NK-92 treated with Interleukin-12 subunit alpha and Interleukin-12 subunit beta, amount 100 ng/mL, for 24 hours (cell line): ENCODE measurements at regions not wholly inside any gene's neighbourhood (a gene's known extent, or its start where the extent isn't known, plus 50 kb on each side); places are given as distances from the start of the nearest gene placed in this dataset.

Experiments
- DNase-seq: peaks from one replicate; lab custom pipeline; 2025; lab: John Stamatoyannopoulos, UW

GRCh38 chr13:67664502-67664901 is 434.4 kb upstream of the PCDH9 start:
- no peak for DNase-seq

GRCh38 chr13:67662997-67663396 is 432.9 kb upstream of the PCDH9 start:
- no peak for DNase-seq

GRCh38 chr13:67652887-67653286 is 422.8 kb upstream of the PCDH9 start:
- DNase-seq = no peak

GRCh38 chr13:67651908-67652465 is 421.9 kb upstream of the PCDH9 start:
- no peak for DNase-seq

- no peak for DNase-seq
These were observed 420.3 kb upstream of the PCDH9 start for GRCh38 chr13:67650471-67650870.

GRCh38 chr13:67645874-67646467 is 415.8 kb upstream of the PCDH9 start:
- no peak for DNase-seq

- DNase-seq = no peak
These were observed 413.4 kb upstream of the PCDH9 start for GRCh38 chr13:67643516-67644055.

- DNase-seq = no peak
These were observed 412.5 kb upstream of the PCDH9 start for GRCh38 chr13:67642657-67643056.

- DNase-seq = no peak
These were observed 405.6 kb upstream of the PCDH9 start for GRCh38 chr13:67635754-67636153.

GRCh38 chr13:67632590-67632989 is 402.5 kb upstream of the PCDH9 start:
- DNase-seq = no peak

GRCh38 chr13:67630640-67631039 is 400.5 kb upstream of the PCDH9 start:
- no peak for DNase-seq

- no peak for DNase-seq
These were observed 393.5 kb upstream of the PCDH9 start for GRCh38 chr13:67623630-67624029.

- no peak for DNase-seq
These were observed 390.5 kb upstream of the PCDH9 start for GRCh38 chr13:67620665-67621064.

- no peak for DNase-seq
These were observed 389.9 kb upstream of the PCDH9 start for GRCh38 chr13:67619995-67620380.

GRCh38 chr13:67619351-67619994 is 389.3 kb upstream of the PCDH9 start:
- no peak for DNase-seq

GRCh38 chr13:67614579-67614978 is 384.4 kb upstream of the PCDH9 start:
- DNase-seq = no peak

GRCh38 chr13:67614013-67614412 is 383.9 kb upstream of the PCDH9 start:
- DNase-seq = no peak

GRCh38 chr13:67588607-67589006 is 358.5 kb upstream of the PCDH9 start:
- DNase-seq = no peak

GRCh38 chr13:67577361-67577760 is 347.2 kb upstream of the PCDH9 start:
- DNase-seq = no peak

GRCh38 chr13:67574320-67575233 is 344.4 kb upstream of the PCDH9 start:
- no peak for DNase-seq

- DNase-seq = no peak
These were observed 338.1 kb upstream of the PCDH9 start for GRCh38 chr13:67568205-67568604.

GRCh38 chr13:67557642-67558241 is 327.6 kb upstream of the PCDH9 start:
- no peak for DNase-seq
